ENCODE measurements at regions not wholly inside any gene's neighbourhood (a gene's known extent, or its start where the extent isn't known, plus 50 kb on each side); places are given as distances from the start of the nearest gene placed in this dataset.
"Not testable (repeated sequence)": the region's sequence is repeated elsewhere in the genome, so short reads cannot be mapped to it uniquely, and the experiment has no call there.

DNA sequence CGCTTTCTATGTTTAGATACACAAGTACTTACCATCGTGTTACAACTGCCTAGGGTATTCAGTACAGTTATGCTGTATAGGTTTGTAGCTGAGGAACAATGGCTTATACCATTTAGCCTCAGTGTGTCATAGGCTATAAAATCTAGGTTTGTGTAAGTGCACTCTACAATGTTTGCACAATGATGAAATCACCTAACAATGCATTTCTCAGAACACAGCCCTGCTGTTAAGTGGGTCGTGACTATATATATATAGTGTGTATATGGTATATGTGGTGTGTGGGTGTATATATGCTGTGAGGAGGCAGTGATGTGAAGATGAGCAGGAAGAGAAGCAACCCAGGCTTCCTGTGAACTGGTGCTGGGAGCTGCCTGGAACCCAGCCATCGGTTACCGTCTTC lies 65.6 kb upstream of the MKI67 start:
- POLR2A ChIA-PET = no interaction called here
- H3K4me3 ChIP-seq (ENCODE audit: low read depth, low read length) = no peak overlapping the region
- CTCF ChIA-PET = interaction anchor here (2.3 kb wide), 1 partner anchor 20 kb away, joined by 9 read pairs; no protein-coding TSS in a partner anchor
- TF ChIP-seq, protein P1, sequence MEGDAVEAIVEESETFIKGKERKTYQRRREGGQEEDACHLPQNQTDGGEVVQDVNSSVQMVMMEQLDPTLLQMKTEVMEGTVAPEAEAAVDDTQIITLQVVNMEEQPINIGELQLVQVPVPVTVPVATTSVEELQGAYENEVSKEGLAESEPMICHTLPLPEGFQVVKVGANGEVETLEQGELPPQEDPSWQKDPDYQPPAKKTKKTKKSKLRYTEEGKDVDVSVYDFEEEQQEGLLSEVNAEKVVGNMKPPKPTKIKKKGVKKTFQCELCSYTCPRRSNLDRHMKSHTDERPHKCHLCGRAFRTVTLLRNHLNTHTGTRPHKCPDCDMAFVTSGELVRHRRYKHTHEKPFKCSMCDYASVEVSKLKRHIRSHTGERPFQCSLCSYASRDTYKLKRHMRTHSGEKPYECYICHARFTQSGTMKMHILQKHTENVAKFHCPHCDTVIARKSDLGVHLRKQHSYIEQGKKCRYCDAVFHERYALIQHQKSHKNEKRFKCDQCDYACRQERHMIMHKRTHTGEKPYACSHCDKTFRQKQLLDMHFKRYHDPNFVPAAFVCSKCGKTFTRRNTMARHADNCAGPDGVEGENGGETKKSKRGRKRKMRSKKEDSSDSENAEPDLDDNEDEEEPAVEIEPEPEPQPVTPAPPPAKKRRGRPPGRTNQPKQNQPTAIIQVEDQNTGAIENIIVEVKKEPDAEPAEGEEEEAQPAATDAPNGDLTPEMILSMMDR (IDR thresholded peaks at IDR 0.05; ENCODE audit: insufficient read depth, low read length, missing control alignments) = no peak
- no peak for DNase-seq (ENCODE audit: low read depth, low spot score)

- H3K4me3 ChIP-seq (ENCODE audit: low read depth, low read length); POLR2A ChIA-PET; DNase-seq (ENCODE audit: low read depth, low spot score): not testable (repeated sequence)
- CTCF ChIA-PET = interaction anchor here (1.1 kb wide), 1 partner anchor 8 kb away, joined by 3 read pairs; no protein-coding TSS in a partner anchor
Observed at GRCh38 chr10:128201826-128202225, 75.6 kb upstream of the MKI67 start.

DNA sequence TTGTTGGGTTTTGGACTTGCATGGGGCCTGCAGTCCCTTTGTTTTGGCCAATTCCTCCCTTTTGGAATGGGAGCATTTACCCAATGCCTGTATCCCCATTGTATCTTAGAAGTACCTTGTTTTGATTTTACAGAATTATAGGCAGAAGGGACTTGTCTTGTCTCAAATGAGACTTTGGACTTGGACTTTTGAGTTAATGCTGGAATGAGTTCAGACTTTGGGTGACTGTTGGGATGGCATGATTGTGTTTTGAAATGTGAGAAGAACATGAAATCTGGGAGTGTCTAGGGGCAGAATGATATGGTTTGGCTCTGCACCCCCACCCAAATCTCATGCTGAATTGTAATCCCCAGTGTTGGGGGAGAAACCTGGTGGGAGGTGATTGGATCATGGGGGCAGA lies 76.8 kb upstream of the MKI67 start:
- H3K4me3 ChIP-seq (ENCODE audit: low read depth, low read length) = no peak overlapping the region
- no peak for DNase-seq (ENCODE audit: low read depth, low spot score)
- POLR2A ChIA-PET = no interaction called here
- TF ChIP-seq, protein P1 (IDR thresholded peaks at IDR 0.05; ENCODE audit: insufficient read depth, low read length, missing control alignments) = no peak
- CTCF ChIA-PET = interaction anchor here (1.0 kb wide), 1 partner anchor 9 kb away, joined by 4 read pairs; no protein-coding TSS in a partner anchor

GRCh38 chr10:128205591-128205990 lies 79.4 kb upstream of the MKI67 start:
- POLR2A ChIA-PET; DNase-seq (ENCODE audit: low read depth, low spot score); H3K4me3 ChIP-seq (ENCODE audit: low read depth, low read length): not testable (repeated sequence)
- CTCF ChIA-PET = interaction anchor here (0.6 kb wide), 1 partner anchor 1766 kb away, joined by 3 read pairs; no protein-coding TSS in a partner anchor

- DNase-seq (ENCODE audit: low read depth, low spot score) = no peak
- no peak overlapping the region for H3K4me3 ChIP-seq (ENCODE audit: low read depth, low read length)
- TF ChIP-seq, protein P1 (IDR thresholded peaks at IDR 0.05; ENCODE audit: insufficient read depth, low read length, missing control alignments) = no peak
- CTCF ChIA-PET = no interaction called here
- POLR2A ChIA-PET = no interaction called here
Observed at GRCh38 chr10:128206676-128207075, 80.5 kb upstream of the MKI67 start.

DNA sequence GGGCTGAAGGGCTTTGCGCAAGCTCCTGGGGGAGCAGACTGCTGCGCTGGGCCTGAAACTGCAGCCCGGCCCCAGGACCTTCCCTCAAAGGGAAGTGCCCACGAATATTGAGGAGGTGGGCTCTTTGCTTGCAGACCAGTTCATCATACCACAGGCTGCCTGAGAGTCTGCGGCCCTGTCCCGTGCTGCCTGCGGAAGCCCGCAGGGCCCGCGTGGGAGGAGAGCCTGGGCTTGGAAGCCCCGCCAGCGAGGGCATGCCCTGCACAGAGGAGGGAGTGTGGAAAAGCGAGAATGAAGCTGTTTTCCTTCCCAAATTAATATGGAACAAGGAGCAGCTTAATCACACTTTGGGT lies 83.6 kb upstream of the MKI67 start:
- TF ChIP-seq, protein P1 (IDR thresholded peaks at IDR 0.05; ENCODE audit: insufficient read depth, low read length, missing control alignments) = no peak
- POLR2A ChIA-PET = no interaction called here
- CTCF ChIA-PET = interaction anchor here (0.6 to 3.0 kb wide), 5 partner anchors 8 to 1918 kb away, joined by 3 to 12 read pairs (median 3); no protein-coding TSS in a partner anchor
- H3K4me3 ChIP-seq (ENCODE audit: low read depth, low read length) = no peak overlapping the region; the same call in 1 of the 2 replicates
- no peak for DNase-seq (ENCODE audit: low read depth, low spot score)

DNA sequence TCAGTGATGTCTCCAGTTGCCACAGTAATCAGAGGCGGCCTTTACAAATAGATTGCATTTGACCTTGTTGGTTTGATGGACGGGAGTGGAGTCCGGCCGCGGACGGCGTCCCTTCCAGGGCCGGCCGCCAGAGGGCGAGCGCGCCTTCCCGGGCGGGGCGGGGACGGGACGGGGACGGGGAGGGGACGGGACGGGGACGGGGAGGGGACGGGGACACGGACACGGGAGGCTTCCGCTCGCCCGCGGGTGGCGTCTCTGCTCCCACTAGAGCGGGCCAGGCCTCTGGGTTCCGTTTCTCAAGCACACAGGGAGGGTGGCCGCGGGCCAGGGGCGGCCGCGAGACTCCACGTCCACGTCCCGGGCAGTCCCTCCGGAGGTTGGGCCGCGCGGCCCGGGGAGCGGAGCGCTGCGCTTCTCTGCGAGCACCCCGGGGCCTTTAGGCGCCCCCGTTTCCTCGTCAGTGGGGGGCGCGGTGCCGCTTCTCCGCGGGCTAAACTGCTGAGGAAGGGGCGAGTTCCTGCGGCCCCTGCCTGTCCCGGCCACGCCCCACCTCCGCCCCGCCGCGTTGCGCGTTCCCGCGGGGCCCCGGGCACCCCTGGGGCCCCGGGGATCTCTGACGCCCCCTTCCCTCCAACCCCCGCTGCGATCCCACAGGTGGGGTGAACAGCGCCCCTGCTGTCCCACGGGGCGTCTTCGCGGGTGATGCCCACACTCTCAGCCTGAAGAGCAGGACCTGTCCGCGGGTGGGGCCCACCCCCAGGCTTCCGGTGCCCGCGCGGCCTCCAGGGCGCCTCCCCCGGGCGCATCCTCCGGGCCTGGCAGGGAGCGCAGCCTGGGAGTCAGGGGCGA lies 84.2 kb upstream of the MKI67 start:
- CTCF ChIA-PET = interaction anchor here (0.6 to 3.0 kb wide), 8 partner anchors 9 to 1917 kb away, joined by 3 to 20 read pairs (median 4); no protein-coding TSS in a partner anchor
- TF ChIP-seq, protein P1 (IDR thresholded peaks at IDR 0.05; ENCODE audit: insufficient read depth, low read length, missing control alignments) = peak; percentile 73
- POLR2A ChIA-PET = no interaction called here
- DNase-seq (ENCODE audit: low read depth, low spot score) = no peak
- H3K4me3 ChIP-seq (ENCODE audit: low read depth, low read length) = peak overlapping the region; percentile 48
